GM21515 (cell line): ENCODE measurements at regions not wholly inside any gene's neighbourhood (a gene's known extent, or its start where the extent isn't known, plus 50 kb on each side); places are given as distances from the start of the nearest gene placed in this dataset.
"Not testable (repeated sequence)": the region's sequence is repeated elsewhere in the genome, so short reads cannot be mapped to it uniquely, and the experiment has no call there.

Experiments
- ATAC-seq: cut with Tn5 transposase; IDR thresholded peaks from one replicate; pipeline ENCODE4 v1.9.1; 2021; ENCODE audit not compliant: unreplicated experiment

- no peak for ATAC-seq
Observed at GRCh38 chr16:31718998-31719397, 154.6 kb upstream of the ZNF267 start.

- ATAC-seq = no peak
Observed at GRCh38 chr16:31727553-31727952, 146.1 kb upstream of the ZNF267 start.

GRCh38 chr16:31734265-31734664 lies 139.3 kb upstream of the ZNF267 start:
- no peak for ATAC-seq

GRCh38 chr16:31745098-31745497 lies 128.5 kb upstream of the ZNF267 start:
- not testable (repeated sequence) for ATAC-seq

- no peak for ATAC-seq
Observed at GRCh38 chr16:31745900-31746299, 127.7 kb upstream of the ZNF267 start.

- ATAC-seq = no peak
Observed at GRCh38 chr16:31754998-31755615, 118.5 kb upstream of the ZNF267 start.

- no peak for ATAC-seq
Observed at GRCh38 chr16:31764103-31764502, 109.5 kb upstream of the ZNF267 start.

- no peak for ATAC-seq
Observed at GRCh38 chr16:31767267-31767666, 106.3 kb upstream of the ZNF267 start.

- no peak for ATAC-seq
Observed at GRCh38 chr16:31780342-31780741, 93.3 kb upstream of the ZNF267 start.

- no peak for ATAC-seq
Observed at GRCh38 chr16:31785126-31785525, 88.5 kb upstream of the ZNF267 start.

- ATAC-seq = no peak
Observed at GRCh38 chr16:31807086-31807485, 66.5 kb upstream of the ZNF267 start.

- no peak for ATAC-seq
Observed at GRCh38 chr16:31810863-31811262, 62.7 kb upstream of the ZNF267 start.

GRCh38 chr16:31816141-31816540 lies 57.5 kb upstream of the ZNF267 start:
- not testable (repeated sequence) for ATAC-seq

GRCh38 chr16:31819386-31819785 lies 54.2 kb upstream of the ZNF267 start:
- ATAC-seq = no peak

- no peak for ATAC-seq
Observed at GRCh38 chr16:31819948-31820347, 53.7 kb upstream of the ZNF267 start.
